ENCODE measurements at regions not wholly inside any gene's neighbourhood (a gene's known extent, or its start where the extent isn't known, plus 50 kb on each side); places are given as distances from the start of the nearest gene placed in this dataset.

- DNase-seq = no peak
Observed at GRCh38 chr2:41947701-41948396, 100.0 kb upstream of the PKDCC start.

- no peak for DNase-seq
Observed at GRCh38 chr2:41948397-41948763, 99.4 kb upstream of the PKDCC start.

- DNase-seq = no peak
Observed at GRCh38 chr2:41949091-41949882, 98.5 kb upstream of the PKDCC start.

GRCh38 chr2:41949883-41950665 is 97.7 kb upstream of the PKDCC start:
- DNase-seq = no peak

- DNase-seq = no peak
Observed at GRCh38 chr2:41950666-41950960, 97.2 kb upstream of the PKDCC start.

DNA sequence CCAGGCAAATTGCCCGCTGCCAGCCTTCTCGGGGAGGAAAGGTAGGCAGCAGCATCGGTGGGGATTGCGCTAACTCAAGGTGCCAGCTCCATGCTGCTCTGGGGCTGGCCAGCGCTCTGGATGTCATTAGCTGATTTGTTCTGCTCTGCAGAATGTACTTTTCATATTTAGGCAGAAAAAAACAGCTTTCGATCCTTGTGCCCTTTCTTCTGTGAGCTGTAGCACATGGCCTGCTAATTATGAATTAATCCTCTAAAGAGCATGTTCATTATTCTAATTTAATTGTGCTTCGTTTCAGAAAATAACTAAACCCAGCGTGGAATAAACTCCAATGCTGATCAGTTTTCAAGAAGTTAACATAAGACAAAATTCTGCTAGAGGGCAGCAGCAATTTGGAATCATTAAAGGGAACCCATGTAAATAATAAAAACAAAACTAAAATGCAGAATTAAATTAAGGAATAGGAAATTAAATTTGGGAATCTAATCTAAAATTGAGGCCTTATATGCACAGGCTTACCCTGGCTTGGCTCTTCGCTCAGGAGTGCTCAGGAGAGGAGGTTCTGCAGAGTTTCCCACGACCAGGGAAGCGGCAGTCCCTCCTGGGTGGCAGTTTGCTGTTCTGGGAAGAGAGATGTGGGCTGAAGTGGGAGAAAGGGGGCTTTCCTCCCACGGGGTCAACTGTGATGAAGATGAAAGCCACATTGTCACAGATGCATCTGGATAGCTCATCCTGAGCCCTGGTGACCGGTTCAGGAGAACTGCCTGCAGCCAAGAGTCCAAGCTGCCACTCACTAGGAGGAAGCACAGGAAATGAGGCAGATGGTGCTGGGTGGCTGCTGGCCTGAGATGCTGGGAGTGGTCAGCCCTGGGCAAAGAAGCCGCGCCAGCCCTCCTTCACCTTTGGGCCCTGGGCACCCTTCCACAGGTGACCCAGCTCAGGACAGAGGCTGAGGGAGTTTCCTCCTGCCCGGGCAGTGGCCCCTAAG is 93.2 kb upstream of the PKDCC start:
- no peak for DNase-seq

DNA sequence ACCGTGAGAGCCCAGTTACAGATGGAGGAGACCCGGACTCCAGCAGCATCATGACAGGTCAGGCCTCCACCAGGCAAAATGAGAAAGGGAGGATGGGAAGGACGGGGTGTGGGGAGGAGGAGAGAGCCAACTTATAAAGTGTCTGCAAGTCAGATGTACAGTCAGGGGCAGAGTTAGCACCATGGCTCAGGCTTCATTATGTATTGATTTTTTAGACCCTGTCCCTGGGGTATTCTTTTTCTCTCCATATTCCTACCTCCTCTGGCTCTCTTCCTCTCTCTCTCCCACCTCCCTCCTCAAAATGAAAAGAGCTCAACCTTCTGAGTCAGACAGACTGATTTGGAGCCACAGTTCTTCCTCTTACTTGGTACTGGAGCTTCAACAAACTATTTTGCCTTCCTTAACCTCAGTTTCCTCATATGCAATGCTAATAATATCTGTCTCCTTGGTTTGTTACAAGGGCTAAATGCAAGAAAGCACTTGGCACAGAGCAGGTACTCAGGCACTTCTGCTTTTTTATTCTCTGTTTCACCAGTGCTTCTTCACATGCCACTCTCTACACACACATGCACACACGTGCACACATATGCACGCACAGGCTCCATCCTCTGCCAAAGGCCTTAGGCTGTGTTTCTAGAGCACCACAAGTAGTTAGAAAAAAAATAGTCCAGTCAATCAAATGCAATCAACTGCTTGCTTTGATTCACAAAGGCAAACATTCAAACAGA is 92.3 kb upstream of the PKDCC start:
- DNase-seq = no peak

DNA sequence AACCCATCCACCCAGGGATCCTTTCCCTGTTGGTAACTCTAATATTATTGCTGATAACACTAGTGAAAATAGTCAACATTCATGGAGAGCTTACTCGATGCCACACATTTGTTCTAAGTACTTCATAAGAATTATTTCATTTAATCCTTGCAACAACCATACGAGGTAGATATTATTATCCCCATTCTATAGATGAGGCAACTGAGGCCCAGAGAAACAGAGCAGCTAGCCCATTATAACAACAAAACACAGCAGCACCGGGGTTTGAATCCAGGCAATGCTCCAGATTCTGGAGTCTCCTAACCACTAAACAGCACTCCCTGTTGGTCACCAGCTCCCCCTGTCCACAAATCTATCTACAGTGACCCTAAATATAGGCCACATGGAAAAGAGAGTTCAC is 90.4 kb upstream of the PKDCC start:
- DNase-seq = no peak

GRCh38 chr2:41958251-41958650 is 89.6 kb upstream of the PKDCC start:
- DNase-seq = no peak

DNA sequence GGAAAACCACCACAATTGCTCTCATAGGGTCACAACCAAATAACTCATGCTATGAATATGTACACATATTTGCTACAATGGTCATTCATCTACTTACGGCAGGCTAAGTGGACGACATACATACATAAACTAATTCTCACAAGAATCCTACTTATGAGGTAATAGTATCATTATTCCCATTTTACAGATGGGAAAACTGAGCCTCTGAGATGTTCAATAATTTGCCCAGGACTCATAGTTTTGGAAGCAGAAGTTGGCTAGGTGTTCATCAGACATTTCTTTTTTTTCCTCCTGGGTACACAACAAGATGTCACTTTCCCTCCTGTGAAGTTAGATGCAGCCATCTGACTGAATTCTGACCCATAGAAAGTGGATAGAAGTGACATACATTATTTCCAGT is 89.0 kb upstream of the PKDCC start:
- no peak for DNase-seq

DNA sequence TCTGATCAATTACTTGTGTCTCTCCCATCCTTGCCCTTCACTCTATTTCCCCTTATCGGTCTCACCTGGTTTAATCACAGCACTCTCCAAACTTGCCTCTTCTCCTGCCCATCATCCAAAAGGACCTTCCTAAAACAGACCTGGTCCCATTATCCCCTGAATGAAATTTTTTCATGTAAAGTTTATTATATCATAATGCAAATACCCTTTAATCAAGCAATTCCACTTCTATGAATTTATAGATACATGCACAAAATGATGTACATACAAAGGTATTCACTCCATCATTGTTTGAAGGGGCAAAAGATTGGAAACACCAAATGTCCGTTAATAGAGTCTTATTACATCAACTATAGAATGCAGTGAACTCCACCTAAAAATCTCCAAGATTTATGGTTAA is 88.1 kb upstream of the PKDCC start:
- DNase-seq = no peak

- no peak for DNase-seq
Observed at GRCh38 chr2:41962922-41963622, 84.7 kb upstream of the PKDCC start.

DNA sequence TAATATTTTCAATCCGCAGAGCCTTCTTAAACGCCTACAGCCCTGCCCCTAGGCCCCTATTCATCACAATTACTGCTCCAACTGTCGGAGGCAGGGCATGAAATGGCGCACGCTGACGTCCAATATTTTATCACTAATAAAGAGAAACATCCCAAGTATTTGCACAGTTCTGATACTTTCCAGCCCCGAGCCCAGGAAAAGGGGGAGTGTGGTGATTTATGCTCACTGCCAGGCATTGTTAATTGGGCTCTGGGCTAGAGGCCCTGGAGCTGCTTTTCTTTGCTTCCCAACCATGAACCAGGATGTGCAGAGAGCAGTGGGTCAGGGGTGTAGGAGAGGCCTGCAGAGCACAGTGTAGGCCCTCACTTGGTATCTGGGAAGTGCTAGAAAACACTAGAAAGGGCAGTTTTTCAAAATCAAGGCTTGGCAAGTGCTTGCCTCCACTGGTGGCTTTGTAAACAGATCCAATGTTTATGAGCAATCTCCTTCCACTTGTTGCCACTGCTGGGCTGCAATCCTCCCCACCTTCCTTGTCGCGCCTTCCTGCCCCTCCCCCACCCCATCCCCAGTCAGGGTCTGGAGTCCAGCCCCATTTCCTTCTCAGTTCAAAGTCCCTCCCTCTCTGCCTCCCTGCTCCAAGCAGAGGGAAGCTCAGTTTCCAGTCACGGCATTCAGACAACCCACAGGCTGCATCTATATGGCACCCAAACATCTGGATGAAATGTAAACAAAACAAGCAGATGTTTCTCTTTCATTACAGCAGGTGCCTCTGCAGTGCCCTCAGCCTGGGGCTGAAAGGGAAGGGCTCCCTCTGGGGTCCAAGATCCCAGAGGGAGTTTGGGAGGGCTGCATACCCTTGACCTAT is 83.9 kb upstream of the PKDCC start:
- DNase-seq = no peak

DNA sequence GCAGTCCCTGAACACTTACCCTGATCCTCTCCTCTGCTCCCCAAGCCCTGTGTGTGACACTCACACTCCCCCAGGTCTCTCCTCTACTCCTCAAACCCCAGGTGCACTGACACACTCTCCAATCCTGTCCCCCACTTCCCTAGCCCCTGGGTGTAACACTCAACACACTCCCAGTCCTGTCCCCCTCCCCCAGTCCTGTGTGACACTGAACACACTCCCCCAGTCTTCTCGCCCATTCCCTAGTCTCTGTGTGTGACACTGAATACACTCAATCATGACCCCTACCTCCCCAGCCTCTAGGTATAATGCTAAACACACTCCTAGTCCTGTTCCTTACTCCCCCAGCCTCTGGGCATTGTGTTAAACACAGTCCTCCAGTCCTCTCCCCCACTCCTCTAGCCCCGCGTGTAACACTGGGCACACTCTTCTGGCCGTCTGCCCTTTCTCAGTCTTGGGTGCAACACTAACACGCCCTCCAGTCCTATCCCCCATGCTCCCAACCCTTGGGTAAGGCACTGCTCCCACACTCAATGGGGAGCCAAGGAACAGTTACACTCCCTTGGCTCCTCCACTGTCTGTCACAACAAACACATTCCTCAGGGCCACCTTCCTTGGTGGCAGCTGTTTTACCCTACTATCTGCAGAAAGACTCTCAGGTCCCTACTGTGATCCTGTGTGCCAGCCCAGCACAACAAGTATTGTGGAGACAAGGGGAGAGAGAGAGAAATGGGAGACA is 82.5 kb upstream of the PKDCC start:
- no peak for DNase-seq

DNA sequence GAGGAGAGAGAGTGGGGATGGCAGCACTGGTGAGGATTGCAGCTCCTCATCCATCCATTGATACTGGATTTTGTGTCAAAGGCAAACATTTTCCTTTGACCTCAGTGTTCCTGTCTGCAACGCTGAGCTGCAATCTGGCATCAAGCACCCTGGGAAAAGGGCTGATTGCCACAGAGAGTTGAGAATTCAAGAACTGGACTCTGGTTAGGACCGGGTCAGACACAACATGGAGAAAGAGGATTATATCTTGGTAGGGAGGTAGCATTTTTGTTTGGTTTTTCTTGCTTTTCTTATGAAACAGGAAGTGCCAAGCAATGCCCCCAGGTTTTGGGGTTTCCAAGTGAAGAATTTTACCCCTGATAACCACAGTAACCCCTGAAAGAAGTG is 81.9 kb upstream of the PKDCC start:
- no peak for DNase-seq

- no peak for DNase-seq
Observed at GRCh38 chr2:41966431-41966893, 81.4 kb upstream of the PKDCC start.

- DNase-seq = no peak
Observed at GRCh38 chr2:41966920-41967319, 80.9 kb upstream of the PKDCC start.

- no peak for DNase-seq
Observed at GRCh38 chr2:41967476-41968181, 80.2 kb upstream of the PKDCC start.

GRCh38 chr2:41968182-41968578 is 79.6 kb upstream of the PKDCC start:
- no peak for DNase-seq

All from activated naive CD4-positive, alpha-beta T cell treated with anti-CD3 and anti-CD28 coated beads, Interleukin-2, amount 50 U/mL, for 16 hours (primary cell).